HS-27A (cell line): ENCODE measurements at regions not wholly inside any gene's neighbourhood (a gene's known extent, or its start where the extent isn't known, plus 50 kb on each side); places are given as distances from the start of the nearest gene placed in this dataset.

ENCODE experiments used
- DNase-seq: peaks from one replicate; pipeline ENCODE4 v3.0.0-alpha.2; 2012; ENCODE audit warnings: low read depth, missing footprints

- DNase-seq = no peak
Measured at GRCh38 chr4:134019657-134020056, 181.9 kb downstream of the PABPC4L start.

DNA sequence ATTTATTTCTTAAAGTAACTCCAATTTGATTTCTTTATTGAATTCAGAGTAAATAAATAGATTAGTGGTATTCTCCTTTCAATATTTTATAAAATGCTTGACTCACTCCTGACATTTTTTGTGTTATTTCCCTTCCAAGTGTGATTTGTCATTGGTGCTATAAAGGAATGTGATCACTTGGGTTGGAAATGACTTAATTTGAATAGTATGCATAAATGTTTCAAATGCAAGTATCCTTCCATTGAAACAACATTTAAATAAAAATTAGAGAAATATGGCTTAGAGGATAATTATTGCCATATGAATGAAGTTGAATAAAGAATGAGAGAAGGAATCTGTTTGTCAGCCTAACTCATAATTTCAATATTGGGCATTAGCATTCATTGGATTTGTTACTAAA, 182.7 kb downstream of the PABPC4L start:
- DNase-seq = no peak

- DNase-seq = no peak
Measured at GRCh38 chr4:134001057-134001456, 200.5 kb downstream of the PABPC4L start.

DNA sequence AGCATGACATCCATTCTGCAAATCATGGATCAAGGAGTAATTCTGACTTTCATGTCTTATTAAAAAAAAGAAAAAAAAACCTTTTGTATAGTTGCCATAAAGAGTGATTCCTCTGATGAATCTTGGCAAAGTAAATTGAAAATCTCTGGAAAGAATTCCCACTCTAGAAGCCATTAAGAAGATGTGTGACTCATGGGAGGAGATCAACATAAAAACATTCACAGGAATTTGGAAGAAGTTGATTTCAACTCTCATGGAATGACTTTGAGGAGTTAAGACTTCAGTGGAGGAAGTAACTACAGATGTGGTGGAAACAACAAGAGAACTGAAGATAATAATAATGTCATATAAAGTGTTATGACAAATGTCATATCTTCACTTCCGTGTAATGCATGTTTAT, 204.2 kb downstream of the PABPC4L start:
- no peak for DNase-seq

DNA sequence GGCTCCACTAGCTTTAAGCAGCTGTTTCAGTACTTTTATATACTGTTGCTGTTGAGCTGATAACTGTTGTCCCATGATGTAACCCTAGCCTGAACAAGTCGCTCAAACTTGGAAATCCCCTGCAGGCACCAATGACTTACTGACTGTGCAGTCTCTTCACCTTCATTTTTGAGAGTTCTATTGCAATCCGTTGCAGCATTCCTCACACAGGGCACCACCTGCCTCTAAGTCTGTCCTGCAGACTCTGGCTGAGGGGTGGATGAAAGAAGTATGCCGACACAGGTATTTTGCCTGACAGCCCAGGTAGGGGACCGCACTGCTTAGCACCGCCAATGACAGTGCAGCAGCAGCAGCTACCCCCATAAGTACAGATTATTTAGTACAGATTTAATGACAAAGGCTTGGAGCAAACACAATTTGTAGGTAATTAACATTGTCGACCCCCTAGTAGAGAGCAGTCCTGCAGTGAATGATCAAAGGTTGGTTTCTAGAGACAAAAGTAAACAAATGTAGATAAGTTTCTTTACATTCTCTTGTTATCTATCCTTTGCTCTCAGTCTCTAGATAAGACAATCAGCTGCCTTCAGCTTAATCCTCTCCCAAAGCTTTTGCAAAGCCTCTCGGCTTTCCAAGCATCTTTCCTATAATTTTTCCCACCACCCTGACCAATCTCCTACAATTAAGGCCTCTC, 205.0 kb downstream of the PABPC4L start:
- no peak for DNase-seq

DNA sequence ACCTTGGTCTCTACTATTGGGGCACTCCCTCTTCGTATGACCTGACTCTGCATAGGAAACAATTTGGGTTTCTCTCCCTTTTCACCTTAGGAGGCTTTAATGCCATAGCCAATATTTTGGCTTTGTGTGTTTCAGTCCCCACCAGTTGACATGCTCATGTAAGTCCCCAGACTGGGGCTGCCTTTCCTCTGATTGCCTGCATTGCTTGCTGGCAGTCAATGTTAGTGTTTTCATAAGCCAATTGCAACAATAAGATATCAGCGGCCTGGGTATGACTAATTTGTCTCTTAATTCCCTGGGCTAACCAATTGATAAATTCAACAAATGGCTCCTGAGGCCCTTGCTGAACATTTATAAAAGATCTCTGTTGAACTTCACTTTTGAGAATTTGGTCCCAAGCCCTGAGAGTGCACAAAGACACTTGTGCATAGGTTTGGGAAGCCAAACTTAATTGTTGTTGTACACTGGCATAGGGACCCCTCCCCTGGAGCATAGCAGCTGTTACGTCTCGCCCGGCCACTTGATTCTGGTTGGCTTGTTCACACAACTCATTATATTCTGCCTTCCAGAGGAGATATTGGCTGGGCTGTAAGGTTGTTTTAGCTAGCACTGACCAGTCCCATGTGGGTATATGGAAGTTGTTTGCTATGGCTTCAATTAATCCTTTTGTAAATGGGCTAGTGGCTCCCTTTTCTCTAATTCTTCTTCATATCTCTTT, 206.2 kb downstream of the PABPC4L start:
- no peak for DNase-seq

DNA sequence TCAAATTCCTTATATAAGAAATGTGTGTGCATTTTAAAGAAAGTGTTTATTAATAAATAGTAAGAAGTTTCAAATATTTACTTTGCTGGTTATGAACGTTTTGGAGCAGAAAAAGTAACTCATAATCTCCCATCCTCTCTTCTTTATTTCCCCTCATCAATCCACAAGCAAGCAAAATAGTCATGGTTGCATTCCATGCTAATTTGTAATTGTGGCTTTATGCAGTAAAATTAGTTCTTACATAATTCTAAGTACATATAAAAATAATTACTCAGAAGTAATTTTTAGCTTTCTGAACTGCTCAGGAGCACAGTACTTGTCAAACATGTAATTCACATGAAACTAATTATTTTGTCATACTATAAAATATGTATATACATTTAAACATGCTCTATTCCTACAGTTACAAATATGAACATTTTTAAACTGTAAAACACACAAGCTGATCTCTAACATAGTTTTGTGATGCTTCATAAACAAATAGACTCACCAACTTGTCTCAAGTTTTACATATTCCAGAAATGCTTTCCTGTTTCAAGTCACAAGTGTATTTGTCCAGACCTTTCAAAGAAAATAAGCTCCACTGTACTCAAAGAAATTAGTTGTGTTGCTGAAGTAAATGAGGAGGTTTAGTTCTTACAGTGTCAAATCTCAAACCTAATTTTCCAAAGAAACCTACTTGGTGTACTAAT, 218.9 kb downstream of the PABPC4L start:
- no peak for DNase-seq

DNA sequence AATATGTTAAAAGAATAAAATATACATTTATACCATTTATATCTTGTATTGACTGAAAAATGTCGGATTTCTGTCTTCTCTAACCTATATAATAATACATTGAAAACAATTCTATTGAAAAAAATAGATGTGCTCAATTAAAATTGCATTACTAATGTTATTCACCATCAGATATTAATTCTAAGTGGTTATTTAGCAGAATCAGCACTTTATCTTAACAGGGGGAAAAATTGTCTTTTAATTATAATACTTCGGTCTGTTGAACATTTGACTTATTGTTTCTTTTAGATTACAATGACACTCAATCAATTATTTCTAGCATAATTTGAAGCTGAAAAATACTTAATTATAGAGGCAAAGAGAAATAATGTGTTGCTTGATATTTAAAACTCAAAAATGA, 220.3 kb downstream of the PABPC4L start:
- DNase-seq = no peak

DNA sequence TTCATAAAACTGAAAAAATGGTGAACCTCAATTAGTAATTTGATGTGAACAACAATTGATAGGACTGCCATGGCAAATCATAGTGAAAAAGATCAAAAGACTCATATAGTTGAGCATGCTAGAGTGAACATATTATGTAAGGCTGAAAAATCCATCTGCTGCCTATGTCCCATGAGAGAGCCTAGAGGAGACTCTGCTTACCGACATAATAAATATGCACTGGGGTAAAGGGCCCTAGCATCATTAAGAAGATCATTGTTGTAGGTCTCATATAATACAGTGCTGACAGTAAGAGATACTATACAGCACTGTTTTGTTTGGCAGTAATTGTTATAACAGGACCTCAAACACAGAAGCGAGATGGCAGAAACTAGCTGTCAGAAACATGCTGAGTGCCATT, 229.0 kb downstream of the PABPC4L start:
- no peak for DNase-seq

DNA sequence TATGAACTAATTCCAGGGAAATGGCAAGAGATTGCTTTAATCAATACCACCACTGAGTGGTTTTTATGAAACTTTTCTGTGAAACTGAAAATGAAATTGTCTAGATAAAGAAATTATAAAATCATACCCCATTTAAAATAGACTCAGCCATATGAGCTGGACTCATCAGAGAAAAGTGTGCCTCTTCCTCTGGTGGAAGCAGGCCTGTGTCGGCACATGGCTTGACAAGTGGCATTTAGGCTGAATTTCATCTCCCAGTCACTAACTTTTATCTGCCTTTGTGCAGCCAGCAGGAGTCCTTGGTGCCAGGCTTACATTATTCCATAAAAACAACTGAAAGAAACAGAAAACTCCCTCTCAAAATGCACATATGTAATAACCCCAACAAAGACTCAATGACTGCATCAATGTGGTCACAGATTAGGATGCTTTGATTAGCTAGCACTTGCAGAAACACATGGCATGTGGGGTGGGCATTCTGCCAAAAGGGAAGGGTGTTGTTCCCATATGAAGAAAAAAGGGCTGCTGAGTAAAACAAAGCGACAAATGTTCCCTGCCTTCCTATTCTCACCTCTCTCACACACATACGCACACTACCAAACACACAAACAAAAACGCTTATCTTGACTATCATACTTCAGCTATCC, 232.3 kb downstream of the PABPC4L start:
- peak; percentile 81 for DNase-seq

DNA sequence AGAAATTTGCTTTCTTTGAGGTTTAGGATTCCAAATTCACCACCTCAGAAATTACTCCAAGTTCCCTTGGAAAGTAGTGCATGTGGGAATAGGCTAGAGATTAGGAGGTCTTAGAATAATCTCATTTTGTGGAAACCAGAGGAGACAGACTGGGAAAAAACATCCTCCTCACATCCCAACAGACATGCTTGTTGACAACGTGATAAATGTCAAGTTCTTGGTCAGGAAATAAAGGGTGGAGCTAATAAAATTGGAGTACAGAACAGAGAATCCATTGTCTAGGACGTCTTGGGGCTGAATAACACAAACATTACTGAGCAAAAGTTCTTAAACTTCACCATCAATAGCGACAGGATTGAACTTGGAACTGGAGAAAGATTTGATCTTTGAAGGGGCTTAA, 233.4 kb downstream of the PABPC4L start:
- DNase-seq = no peak

DNA sequence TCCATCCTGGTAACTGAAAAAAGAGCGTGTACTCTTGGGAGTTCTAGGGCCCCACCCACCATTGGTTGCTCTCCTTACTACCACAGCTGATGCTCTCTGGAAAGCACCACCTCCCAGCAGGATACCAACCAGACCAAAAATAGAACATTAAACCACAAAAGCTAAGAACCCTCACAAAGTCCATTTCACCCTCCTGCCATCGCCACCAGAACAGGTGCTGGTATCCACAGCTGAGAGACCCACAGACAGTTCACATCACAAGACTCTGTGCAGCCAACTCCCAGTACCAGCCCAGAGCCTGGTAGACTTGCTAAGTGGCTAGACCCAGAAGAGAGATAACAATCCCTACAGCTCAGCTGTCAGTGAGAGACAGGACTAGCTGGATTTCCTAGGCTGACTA, 240.6 kb downstream of the PABPC4L start:
- DNase-seq = no peak

- DNase-seq = no peak
Measured at GRCh38 chr4:133943081-133943480, 258.5 kb downstream of the PABPC4L start.

DNA sequence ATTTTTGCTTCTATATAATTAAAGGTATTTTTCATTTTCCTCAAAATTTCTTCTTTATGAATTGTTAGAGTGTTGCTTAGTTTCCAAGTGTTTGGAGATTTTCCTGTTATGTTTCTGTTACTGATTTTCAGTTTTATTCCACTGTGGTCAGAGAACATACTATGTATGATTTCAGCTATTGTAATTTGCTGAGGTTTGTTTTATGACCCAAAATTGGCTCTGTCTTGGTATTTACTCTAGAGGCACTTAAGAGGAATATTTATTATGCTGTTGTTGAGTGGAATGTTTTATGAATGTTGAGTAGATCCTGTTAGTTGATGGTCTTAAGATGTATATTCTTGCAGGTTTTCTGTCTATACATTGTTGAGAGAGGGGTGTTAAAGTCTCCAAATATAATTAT, 263.5 kb downstream of the PABPC4L start:
- DNase-seq = no peak

DNA sequence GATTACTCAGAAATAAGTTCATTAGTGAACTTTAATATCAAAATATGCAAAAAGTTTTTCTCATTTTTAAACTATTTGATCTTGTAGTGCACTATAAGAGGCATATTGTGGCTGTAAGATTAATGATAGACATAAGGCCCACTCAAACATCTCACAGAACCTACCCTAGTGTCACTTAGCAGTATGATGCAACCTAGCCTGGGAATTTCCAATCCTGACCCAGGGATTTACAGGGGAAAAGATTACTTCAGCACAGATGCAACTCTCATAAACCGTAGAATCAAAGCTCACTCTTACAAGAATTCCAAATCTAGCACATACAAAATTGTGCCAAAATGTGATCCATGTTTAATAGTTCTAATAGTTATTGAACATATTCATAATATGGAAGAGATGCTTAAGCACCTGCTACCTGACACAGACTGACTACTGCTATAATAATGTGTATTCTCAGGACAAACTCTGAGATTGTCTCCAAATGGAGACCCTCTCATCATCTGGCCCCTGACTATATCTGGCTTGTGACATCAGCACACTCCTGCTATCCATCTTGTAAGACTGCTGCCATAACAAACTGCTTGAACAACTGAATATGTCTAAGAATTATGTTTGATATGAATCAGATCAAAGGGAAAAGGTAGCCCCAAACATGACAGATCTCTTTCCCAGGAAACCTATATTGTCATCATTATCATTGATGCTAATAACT, 271.9 kb downstream of the PABPC4L start:
- DNase-seq = no peak

DNA sequence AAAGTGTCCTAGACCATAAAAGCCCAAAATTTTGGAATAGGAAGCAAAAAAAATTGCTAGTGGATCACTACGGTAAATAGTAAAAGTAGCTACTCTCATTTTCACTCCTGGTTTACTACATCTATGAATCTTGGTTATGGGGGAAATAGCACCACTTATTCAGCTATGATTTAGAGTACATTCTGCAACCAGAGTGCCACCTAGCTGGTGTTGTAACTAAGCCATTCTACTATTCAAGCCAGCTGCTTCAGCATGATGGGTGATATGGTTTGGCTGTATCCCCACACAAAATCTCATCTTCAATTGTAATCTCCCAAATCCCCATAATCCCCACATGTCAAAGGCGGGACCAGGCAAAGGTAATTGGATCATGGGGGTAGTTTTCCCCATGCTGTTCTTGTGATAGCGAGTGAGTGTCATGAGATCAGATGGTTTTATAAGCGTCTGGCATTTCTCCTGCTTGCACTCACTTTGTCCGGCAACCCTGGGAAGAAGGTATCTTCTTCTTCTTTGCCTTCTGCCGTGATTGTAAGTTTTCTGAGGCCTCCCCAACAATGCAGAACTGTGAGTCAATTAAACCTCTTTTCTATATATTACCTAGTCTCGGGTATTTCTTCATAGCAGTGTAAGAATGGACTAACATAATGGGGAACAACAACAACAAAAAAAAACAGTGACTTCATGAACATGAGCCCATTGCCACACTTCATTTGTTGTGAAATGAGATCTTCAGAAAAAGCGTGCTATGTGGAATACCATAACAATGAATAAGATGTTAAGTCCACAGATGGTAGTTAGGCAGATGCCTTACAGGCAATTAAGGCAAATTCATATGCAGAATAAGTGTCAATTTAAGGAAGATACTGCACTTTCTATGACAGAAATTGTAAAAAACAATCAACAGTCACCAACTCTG, 280.1 kb downstream of the PABPC4L start:
- DNase-seq = peak; percentile 8

- no peak for DNase-seq
Measured at GRCh38 chr4:133920236-133920635, 281.4 kb downstream of the PABPC4L start.

- no peak for DNase-seq
Measured at GRCh38 chr4:133910165-133910564, 291.4 kb downstream of the PABPC4L start.

DNA sequence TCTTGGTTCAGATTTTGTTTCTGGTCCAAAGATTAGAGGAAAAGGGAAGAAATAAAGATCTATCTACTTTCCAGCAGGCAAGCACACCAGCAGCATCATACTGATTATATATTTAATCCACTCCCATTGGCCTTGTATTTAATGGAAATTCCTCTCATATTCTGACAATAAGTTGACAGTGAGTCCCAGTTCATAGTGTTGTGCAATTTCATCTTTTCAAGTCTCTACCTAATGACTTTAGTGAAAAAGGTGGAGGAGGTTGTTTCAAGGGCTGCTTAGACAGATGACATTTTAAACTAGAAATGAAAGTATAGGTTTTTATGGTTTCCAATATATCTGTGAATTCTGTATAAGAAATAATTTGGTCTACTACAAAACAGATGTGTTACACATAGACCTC, 298.6 kb downstream of the PABPC4L start:
- no peak for DNase-seq

- DNase-seq = no peak
Measured at GRCh38 chr4:133891011-133891410, 310.6 kb downstream of the PABPC4L start.

DNA sequence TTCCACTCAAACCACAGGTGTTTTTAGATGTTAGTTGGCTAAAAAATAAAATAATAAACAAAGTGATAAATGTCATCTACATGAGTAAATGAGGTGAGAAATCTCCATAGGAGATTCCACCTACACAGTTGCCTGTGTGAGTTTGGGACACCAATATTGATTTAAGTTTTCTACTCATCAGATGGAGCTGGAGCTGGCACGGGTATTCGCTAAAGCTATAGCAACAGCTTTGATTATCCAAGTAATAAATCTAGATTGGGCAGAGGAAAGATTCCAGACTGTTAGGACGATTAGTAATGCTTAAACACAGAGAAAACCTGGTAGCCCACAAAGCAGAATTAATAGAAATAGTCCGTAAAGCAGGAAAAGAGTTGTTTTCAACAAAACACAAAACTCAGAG, 313.9 kb downstream of the PABPC4L start:
- no peak for DNase-seq
